LHCN-M2 (cell line): ENCODE measurements at regions not wholly inside any gene's neighbourhood (a gene's known extent, or its start where the extent isn't known, plus 50 kb on each side); places are given as distances from the start of the nearest gene placed in this dataset.

Source experiments
- DNase-seq: peaks from one replicate; pipeline ENCODE4 v3.0.0-alpha.2; 2012; ENCODE audit warnings: low read depth

DNA sequence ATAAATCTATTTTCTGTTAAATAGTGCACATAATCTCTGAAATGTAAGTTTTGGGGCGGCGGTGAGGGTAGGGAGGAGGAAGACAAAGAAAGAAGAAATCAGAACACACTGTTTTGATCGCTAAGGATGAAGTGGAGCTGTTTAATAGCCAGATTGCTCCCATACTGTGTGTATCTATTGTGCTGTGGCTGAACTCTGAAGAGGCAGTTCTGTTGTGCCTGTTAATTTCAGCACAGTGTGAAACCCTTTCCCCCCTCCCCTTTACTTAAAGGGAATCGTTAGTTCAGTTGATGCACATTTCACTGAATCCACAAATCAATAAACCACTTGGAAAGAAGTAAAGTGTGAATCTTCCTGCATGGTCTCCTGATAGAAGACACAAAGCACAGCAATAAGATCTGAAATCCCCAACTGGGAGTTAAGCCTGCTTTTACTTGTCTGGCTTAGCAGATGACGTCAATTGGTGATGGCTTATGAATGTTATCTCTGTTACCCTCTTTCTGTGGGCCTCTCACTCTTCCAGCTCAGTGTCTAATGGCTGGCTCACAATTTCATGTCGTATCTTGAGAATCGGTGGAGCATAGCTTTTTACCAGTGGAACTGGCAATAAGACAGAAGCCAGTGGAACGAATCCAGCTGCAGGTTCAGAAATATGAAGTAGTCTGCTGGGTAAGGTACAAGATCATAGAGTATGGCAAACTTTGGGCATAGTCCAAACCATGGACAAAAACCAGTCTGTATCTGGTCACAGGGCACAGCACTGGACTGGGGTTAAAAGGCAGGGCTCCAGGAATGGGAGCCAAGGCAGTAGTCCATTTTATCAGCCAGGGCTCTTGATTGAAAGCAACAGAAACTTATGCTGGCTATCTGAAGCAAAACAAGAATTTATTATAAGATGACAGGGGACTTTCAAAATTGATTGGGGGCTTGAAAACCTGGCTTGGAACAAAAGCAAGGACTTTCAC is 413.5 kb upstream of the SEL1L start:
- DNase-seq, result no peak

DNA sequence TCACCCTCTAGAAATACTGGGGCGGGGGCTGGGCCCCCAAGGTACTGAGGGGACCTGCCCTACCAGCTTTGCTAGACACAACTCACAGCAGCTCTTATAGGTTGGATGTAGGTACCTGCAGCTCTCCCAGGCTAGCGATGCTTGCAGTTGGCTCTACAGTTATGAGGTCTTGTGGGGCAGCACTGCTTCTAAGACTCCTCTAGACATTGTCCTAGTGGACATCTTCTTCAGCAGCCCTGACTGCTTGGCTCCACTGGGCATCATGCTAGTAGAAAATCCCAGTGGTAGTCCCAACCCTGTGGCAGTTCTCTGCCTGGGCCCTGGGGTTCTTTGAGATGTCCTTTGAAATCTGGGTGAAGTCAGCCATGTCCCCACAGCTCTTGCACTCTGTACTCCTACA is 419.3 kb upstream of the SEL1L start:
- no peak for DNase-seq

DNA sequence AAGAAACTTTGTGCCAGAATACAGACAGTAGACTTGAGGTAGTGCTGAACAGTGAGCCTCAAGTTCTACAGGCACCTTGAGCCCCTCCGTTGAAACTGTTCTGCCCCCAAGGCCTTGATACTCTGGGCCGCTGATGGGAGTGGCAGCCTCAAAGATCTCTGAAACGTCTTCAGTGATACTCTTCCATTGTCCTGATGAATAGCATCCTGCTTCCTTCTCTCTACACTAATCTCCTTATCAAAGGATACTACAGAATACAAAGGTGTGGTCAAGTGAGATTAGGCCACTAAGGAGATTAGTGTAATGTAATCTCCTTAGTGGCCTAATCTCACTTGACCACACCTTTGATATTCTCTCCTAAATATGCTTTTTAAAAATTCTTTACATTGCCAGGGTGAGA is 419.8 kb upstream of the SEL1L start:
- no peak for DNase-seq

DNA sequence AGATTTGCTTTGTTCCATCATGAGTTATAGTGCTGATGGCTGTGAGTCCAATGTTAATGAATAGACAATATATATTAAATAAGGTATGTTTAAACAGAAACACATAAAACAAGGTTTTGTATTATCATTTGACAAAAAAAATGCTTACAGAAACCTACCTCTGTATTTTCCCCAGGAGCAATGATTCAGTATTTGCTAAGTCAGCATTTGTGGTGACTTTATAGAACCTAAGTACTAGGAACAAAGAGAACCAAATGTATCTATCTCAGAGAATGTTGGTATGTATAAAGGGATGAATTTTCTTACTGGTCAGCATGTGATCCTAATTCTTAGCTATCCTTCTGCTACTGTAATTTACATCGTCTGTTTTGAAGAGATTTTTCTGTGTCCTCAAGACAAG is 421.5 kb upstream of the SEL1L start:
- no peak for DNase-seq

DNA sequence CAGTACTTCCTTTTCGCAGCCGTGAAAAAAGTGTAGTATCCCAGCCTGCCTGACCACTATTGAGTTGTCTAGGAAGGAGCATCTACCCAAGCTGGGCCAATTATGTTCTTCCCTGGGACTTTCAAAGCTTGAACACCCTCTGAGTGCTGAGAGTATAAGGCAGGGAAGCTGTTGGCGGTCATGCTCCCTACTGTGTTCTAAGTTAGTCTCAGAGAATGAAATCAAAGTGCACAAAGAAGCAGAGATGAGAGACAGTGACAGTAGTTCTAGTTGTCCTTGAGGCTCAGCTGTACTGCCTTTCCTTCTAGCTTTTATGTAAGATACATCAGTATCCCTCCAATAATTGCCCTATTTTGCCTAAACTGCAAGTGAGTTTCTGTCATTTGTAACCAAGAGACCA is 427.1 kb upstream of the SEL1L start:
- no peak for DNase-seq

DNA sequence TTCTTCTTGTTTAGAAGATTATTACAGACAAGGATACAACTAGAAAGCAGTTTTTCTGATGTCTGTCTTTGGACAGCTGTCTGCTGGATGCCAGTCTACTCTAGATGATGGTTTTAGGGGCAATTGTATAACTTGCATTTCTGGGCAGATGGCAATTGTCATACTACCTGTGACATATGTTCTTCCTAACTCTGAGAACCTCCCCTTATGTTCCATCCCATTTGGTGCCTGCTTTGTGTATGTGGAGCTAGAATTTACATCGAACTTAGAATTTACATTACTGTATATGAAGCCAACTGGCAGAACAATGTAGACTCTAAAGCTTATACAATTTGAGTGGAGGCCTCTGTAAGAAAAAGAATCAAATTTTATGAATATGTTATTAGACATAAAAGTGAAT is 430.2 kb upstream of the SEL1L start:
- no peak for DNase-seq

DNA sequence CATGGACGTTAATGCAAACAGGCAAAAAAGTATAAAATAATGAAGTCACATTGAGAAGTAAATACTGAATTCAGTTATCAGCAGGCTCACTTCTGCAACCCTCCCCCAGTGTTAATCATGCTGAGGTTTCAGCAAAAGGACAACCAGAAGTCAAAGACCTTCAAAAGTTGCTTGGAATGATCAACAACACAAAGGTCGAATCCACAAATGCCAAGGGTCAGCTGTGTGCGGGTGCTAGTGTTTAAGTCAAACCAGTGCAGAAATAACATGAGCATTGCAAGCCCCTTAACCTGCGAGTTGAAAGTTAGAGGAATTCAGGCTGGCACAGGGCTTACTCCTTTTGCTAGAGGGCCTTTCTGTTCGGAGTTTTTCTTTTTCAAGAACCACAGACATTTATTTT is 436.7 kb upstream of the SEL1L start:
- DNase-seq, result no peak

DNA sequence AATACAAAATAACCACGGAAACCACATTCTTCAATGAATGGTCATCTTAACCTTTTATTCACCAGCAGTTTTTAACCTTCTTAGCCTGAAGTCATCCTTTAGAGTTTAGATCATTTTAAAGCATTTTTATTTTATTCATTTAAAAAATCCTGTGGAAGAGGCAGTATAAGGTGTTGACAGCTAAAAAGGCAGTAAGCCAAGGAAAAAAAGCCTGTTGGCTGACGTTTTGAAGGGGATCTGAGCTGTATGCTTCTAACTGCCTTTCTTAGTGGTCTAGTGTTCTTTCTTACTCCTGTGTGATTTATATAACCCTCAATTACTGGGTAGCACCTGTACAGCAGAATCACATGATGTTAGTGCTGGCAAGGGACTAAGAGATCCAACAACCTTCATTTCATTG is 438.3 kb upstream of the SEL1L start:
- DNase-seq, result no peak

DNA sequence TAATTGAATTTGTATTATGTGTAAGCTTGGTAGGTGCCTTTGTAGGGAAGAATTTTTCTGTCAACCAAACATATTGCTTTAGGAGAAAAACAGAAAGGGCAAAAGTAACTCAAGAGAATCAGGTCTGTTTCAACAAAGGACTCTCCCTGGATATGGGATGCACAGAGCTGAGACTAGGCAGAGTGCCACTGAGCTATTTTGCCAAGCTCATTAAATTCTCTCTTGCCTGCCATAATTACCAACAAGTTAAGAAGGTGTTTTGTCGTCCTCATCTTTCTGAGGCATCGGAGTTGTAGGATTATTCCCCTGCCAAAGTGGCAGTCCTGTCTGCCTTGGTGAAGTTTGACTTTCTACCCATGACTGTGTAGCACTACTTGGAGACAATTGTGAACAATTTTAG is 438.9 kb upstream of the SEL1L start:
- DNase-seq, result no peak

DNA sequence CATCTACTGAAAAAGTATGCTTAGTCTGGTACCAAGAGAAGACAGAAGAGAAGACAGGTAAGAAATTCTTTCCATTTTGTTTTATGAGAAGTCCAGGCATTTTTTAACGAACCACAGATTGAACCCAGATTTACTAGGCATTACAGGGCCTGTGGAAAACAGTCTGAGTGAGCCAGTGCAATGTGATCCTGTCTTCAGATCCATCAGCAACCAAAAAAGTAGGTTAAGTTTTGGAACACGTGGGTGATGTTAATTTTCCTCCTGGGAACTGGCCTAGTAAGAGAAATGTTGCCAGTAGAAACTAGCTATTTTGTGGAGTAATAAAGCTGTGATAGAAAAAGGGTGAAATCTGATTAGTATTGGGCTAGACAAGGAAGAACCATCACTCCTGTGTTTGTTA is 440.9 kb upstream of the SEL1L start:
- DNase-seq, result no peak

DNA sequence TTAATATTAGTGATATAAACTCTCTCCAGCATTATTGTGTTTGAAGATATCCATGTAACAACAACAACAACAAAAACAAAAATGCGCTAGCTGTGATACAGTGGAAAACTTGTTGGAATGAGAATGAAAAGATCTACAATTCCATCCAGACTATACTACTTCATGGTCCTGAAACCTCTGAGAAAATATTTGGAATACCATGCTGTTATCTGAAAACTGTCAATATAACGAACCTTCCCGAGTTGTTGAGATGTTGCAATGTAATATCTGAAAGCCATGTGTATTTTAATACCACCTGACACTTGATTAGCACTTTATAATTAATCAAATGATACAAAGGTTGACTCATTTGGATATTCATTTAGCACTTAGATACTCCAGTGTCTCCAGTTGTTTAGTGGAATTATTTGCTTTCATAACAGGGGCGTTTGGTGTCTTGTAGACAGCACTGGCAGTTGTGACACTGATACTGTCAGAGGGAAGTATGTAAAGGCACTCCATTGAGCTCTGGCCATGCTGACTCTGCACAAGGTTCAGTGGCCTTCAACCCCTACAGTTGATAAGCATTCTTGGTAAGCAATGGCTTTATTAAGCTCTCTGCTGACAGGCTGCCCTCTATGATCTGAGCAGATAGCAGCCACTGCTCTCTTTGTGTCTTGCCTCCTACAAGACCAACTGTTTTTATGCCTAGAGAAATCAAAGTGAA is 447.1 kb upstream of the SEL1L start:
- DNase-seq, result no peak

DNA sequence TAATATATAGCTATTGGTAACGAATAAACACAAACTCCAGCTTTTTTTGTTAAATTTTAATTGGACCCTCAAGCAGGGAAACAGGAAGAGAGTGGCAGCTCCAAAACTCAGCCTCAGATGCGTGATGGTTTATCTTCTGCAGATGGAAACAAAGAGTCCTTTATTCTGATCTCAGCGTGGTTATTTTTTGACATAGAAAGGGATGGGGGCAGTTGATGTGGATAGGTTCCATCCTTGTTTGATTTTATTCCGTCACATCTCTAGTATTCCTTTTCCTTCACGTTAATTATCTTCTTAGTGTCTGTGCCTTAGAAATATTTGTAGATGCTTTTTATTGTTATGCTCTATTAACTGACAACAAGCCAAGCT is 447.6 kb upstream of the SEL1L start:
- DNase-seq, result no peak

DNA sequence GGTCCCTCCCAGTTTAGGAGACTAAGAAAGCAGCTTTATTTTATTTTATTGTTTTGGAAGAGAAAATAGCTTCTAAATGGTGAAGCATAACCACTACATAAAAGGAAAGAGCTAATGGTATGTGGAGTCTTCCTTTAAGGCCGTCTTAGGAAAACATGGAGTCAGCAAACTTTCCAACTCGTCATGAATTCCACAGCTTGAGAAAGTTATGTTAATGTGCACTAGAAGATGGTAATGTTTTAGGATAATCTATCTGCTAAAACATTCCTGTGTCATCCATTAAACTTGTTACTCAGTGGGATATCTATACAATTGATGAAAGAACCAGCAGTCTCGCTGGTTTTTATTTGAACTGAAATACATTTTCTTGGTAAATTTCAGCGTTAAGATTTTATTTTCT is 448.4 kb upstream of the SEL1L start:
- DNase-seq, result no peak

DNA sequence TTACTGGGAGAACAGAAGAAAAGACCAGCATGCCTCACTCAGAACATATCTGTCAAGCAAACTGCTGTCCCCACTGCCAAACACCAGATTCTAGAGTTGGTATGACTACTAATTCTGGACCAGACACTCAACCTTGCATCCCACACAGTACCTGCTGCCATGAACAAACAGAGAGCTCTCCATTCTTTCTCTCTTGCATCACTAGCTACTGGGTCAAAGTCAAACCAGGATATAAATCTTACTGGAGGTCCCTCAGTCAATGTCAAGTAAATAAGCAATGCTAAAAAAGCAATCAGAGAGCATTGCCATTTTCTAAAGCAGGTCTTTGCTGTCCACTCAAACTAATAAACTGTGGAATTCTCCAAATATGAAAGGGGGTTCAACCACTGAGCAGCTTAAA is 452.4 kb upstream of the SEL1L start:
- DNase-seq, result no peak

DNA sequence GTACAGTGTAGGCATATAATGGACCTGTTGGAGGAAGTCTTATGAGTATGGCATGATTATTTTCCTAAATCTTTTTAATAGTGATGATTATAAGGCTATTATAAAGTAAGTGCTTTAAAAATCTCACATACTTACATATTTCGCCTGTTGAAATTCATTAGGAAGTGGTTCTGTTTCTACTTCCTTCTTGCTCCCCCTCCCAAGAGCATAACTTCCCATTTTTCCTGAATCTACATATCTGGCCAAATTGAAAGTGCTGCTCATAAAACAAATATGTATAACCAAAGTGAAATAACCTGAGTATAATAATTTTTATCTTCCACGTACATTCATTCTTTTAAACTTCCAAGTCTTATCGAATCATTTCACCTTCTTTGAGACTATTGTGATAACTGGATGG is 455.6 kb upstream of the SEL1L start:
- no peak for DNase-seq

DNA sequence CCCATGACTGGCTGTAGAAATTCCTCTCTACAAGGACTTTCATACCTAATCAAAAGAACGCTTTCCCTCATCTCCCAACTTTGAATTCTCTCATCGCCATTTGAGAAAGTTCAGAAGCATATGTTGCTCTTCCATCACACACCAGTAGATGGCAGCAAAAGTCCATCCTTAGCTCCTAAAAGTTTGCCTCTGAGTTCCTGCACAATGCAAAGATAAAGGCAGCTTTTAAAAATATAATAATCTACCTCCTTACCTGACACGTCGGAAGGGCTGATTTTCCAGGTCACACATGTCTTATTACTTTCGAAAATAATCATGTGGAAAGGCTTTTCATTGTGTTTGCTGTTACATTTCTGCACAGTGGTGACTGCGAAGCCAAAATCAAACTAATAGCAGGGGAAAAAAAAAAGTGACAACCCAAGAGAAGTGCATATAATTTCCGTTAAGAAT is 456.7 kb upstream of the SEL1L start:
- peak; percentile 15 for DNase-seq

DNA sequence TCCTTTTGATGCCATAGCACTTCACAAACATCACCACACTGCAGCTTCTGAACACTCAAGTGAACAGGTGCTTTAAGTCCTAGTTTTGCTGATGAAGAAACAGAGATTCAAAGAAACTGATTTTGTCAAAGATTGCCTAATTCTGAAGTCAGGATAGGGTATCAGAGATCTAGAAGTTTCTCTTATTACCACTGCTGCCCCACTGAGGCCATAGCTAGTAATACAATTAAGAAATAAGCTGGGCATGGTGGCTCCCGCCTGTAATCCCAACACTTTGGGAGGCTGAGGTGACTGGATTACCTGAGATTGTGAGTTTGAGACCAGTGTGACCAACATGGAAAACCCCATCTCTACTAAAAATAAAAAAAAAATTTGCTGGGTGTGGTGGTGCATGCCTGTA is 458.3 kb upstream of the SEL1L start:
- DNase-seq, result no peak

DNA sequence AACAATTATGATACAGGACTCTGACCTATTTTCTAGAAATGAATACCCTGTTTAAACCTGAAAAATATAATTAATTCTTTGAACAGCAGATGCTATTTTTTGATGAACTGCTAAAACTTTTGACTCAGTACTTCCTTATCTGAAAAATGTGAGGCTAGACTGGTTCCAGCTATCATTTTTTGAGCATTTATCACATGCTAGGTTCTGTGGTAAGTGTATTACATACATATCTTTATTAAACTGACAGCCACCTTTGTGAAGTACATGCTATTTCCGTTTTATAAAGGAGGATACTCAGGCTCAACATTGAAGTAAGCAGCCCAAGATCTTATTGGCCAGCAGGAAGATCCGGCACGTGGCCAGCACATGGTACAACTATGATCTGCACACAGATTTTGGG is 459.8 kb upstream of the SEL1L start:
- no peak for DNase-seq

DNA sequence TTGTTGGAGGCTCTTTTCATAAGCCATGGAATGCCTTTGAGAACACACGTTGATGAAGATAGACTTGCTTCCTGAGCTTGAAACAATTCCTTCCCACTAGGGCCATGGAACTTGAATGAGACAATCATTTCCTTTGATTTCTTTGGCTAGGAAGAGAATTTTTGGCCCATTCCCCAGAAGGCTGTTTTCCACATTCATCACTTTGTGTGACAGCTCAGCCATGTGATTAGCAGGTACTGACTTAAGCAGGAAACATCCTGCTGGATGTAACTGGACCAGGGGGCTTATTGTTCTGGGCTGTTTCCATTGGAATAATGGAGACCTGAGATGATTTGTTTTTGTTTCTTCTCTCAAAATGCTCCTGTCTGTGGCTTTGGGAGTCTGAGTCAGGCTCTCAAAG is 469.8 kb upstream of the SEL1L start:
- DNase-seq, result no peak

DNA sequence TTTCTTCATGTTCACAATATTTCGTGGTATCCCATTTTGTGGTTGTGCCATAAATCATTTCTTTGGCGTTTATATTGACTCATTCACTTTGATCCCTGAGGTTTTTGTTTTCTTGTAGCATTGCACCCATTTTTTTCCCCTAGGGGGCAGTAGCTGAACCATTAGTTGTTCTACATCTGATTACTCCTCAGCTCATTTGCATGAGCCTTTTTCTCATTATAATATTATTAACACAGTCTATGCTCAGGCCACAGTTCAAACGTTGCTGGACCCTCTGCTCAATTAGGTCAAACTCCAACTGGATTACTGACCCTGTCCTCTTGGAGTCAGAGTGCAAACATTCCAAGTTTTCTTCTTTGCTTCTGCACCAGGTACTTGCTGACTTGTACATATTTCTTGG is 475.4 kb upstream of the SEL1L start:
- DNase-seq, result no peak

DNA sequence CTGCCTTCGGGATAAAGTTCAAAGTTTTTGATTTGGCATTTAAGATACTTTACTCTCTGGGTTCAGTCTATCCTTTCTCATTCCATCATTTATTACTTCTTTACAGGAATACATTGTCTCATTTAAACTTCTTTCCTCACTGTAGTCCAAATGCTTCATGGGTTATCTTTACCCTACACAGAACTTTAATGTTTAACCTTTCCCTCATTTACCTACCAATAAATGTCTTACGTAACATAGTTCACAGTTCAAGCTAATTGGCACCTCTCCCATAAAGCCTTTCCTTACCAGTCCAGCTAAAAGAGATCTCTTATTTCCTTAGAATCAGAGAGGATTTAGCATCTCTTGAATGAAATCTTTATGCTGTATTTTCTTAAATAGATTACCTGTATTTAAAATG is 476.3 kb upstream of the SEL1L start:
- no peak for DNase-seq

DNA sequence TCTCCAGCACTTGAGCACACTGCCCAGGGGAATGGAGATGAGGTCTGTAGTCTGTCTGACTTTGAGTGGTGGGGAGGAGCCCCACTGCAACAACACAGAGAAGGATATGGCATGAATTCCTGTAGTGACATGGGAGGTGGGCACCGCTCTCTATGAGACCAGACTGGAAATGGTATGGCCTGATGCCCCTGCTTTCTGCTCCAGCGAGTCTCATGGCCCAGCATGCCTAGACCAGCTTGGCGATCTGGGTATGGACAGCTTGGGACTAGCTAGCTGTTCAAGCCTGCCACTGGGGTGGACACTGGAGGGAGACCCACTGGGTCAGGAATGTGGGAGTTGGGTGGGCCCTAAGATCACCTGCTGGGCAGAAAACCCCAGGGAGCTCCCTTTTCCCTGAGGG is 477.8 kb upstream of the SEL1L start:
- DNase-seq, result no peak

DNA sequence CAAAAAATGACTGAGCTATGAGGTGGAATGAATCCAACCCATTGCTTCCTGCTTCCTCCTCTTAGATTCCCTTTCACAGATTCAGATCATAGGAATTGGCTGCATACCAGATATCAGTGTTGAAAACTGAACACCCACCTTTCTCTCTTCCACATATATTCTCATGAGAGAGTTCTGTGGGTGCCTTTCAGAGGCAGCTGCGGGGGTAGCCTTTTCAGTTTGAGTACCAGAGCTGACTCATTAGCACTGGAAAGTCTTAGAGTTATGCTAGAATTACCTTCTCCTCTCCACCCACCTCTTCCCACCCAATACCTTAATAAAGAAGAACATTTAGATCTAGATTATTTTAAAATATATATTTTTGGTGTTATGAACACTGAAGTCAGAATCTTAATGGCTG is 495.4 kb upstream of the SEL1L start:
- DNase-seq, result no peak
